H9 (cell line): ENCODE measurements at regions not wholly inside any gene's neighbourhood (a gene's known extent, or its start where the extent isn't known, plus 50 kb on each side); places are given as distances from the start of the nearest gene placed in this dataset.

Experiments used
- DNase-seq: peaks from one replicate; pipeline ENCODE4 v3.0.0-alpha.2; 2017
- H2AFZ ChIP-seq: one replicate; pipeline ENCODE4 v1.6.1; 2013; ENCODE audit warnings: mild to moderate bottlenecking, low read length, control low read depth, moderate library complexity
- H2AK5ac ChIP-seq: 2 replicates; pipeline ENCODE4 v1.6.1; 2013; ENCODE audit warnings: low read length, control low read depth, mixed read lengths; ENCODE audit not compliant: insufficient read length
- H2BK120ac ChIP-seq: one replicate; pipeline ENCODE4 v1.6.1; 2013; ENCODE audit warnings: low read depth, mild to moderate bottlenecking, low read length, control low read depth, inconsistent platforms; ENCODE audit not compliant: poor library complexity, severe bottlenecking
- H2BK12ac ChIP-seq: 2 replicates; pipeline ENCODE4 v1.6.1; 2013; ENCODE audit warnings: low read length, control low read depth, mixed read lengths, low read depth; ENCODE audit not compliant: insufficient read length
- H2BK15ac ChIP-seq: 2 replicates; pipeline ENCODE4 v1.6.1; 2013; ENCODE audit warnings: low read depth, low read length, control low read depth
- H2BK20ac ChIP-seq: one replicate; pipeline ENCODE4 v1.6.1; 2013; ENCODE audit warnings: low read depth, mild to moderate bottlenecking, low read length, control low read depth, inconsistent platforms; ENCODE audit not compliant: poor library complexity, severe bottlenecking
- H2BK5ac ChIP-seq: 2 replicates; pipeline ENCODE4 v1.6.1; 2013; ENCODE audit warnings: low read length, control low read depth, mixed read lengths; ENCODE audit not compliant: insufficient read length
- H3K14ac ChIP-seq: 2 replicates; pipeline ENCODE4 v1.6.1; 2013; ENCODE audit warnings: low read length, control low read depth; ENCODE audit not compliant: insufficient read depth
- H3K18ac ChIP-seq: 2 replicates; pipeline ENCODE4 v1.6.1; 2013; ENCODE audit warnings: low read depth, mild to moderate bottlenecking, mixed read lengths, low read length, control low read depth; ENCODE audit not compliant: insufficient read length
- H3K23ac ChIP-seq: 2 replicates; pipeline ENCODE4 v1.6.1; 2013; ENCODE audit warnings: low read length, control low read depth, mixed read lengths, low read depth; ENCODE audit not compliant: insufficient read length
- H3K23me2 ChIP-seq: 2 replicates; pipeline ENCODE4 v1.6.1; 2013; ENCODE audit warnings: low read depth, mild to moderate bottlenecking, mixed read lengths, low read length, control low read depth; ENCODE audit not compliant: insufficient read length, poor library complexity, severe bottlenecking
- H3K27ac ChIP-seq: 2 replicates; pipeline ENCODE4 v1.5.1; 2013; ENCODE audit warnings: low read length, control low read depth, mixed read lengths, low read depth; ENCODE audit not compliant: insufficient read length
- H3K27me3 ChIP-seq: 2 replicates; pipeline ENCODE4 v1.6.1; 2013; ENCODE audit warnings: low read length, control low read depth, inconsistent platforms; ENCODE audit not compliant: insufficient read depth
- H3K4ac ChIP-seq: 2 replicates; pipeline ENCODE4 v1.6.1; 2013; ENCODE audit warnings: low read depth, mild to moderate bottlenecking, control low read depth, inconsistent platforms, low read length, moderate library complexity
- H3K4me1 ChIP-seq: 2 replicates; pipeline ENCODE4 v1.6.1; 2013; ENCODE audit warnings: low read length, control low read depth, inconsistent platforms; ENCODE audit not compliant: insufficient read depth
- H3K4me2 ChIP-seq: 2 replicates; pipeline ENCODE4 v1.6.1; 2013; ENCODE audit warnings: low read length, control low read depth, mixed read lengths; ENCODE audit not compliant: insufficient read length, insufficient read depth
- H3K56ac ChIP-seq: 2 replicates; pipeline ENCODE4 v1.6.1; 2013; ENCODE audit warnings: low read depth, mild to moderate bottlenecking, mixed read lengths, low read length, control low read depth; ENCODE audit not compliant: insufficient read length
- H3K79me1 ChIP-seq: 2 replicates; pipeline ENCODE4 v1.6.1; 2013; ENCODE audit warnings: low read depth, mild to moderate bottlenecking, moderate library complexity, low read length, control low read depth, inconsistent platforms; ENCODE audit not compliant: insufficient read depth, poor library complexity, severe bottlenecking
- H3K79me2 ChIP-seq: 2 replicates; pipeline ENCODE4 v1.6.1; 2013; ENCODE audit warnings: low read length, control low read depth, inconsistent platforms; ENCODE audit not compliant: insufficient read depth
- H3K9ac ChIP-seq: 2 replicates; pipeline ENCODE4 v1.6.1; 2013; ENCODE audit warnings: low read length, control low read depth, mixed read lengths; ENCODE audit not compliant: insufficient read length; ENCODE audit errors: extremely low read depth
- H3K9me3 ChIP-seq: one replicate; pipeline ENCODE4 v1.6.1; 2013; ENCODE audit warnings: low read depth, low read length, inconsistent platforms; ENCODE audit not compliant: control insufficient read depth
- H3T11ph ChIP-seq: one replicate; pipeline ENCODE4 v1.6.1; 2013; ENCODE audit warnings: mild to moderate bottlenecking, low read length, control low read depth, inconsistent platforms
- H4K20me1 ChIP-seq: one replicate; pipeline ENCODE4 v1.6.1; 2013; ENCODE audit not compliant: control insufficient read depth, insufficient read length, insufficient read depth
- H4K5ac ChIP-seq: 2 replicates; pipeline ENCODE4 v1.6.1; 2013; ENCODE audit warnings: low read depth, mild to moderate bottlenecking, mixed read lengths, low read length, control low read depth; ENCODE audit not compliant: insufficient read length
- H4K8ac ChIP-seq: replicated peaks from 2 replicates; pipeline ENCODE4 v1.6.1; 2013; ENCODE audit warnings: low read length, control low read depth, mixed read lengths, low read depth; ENCODE audit not compliant: insufficient read length
- H4K91ac ChIP-seq: 2 replicates; pipeline ENCODE4 v1.6.1; 2013; ENCODE audit warnings: low read depth, mild to moderate bottlenecking, moderate library complexity, mixed read lengths, low read length, control low read depth; ENCODE audit not compliant: insufficient read length
- H3K27ac Mint-ChIP-seq, 3 experiments: 2 replicates in 2 of 3; 3 replicates in 1 of 3; pipeline ENCODE4 v1.8.0; 2020 to 2021; ENCODE audit warnings: mixed read lengths in 3 of 3, mild to moderate bottlenecking in 1 of 3, moderate library complexity in 1 of 3
- H3K27me3 Mint-ChIP-seq: 2 replicates; pipeline ENCODE4 v1.8.0; 2021; ENCODE audit warnings: low read depth, mild to moderate bottlenecking, moderate library complexity, mixed read lengths
- H3K36me3 Mint-ChIP-seq, 3 experiments: 2 replicates in 2 of 3; 3 replicates in 1 of 3; pipeline ENCODE4 v1.8.0; 2020 to 2021; ENCODE audit warnings: low read depth in 3 of 3, mixed read lengths in 3 of 3; ENCODE audit not compliant: insufficient read depth in 1 of 3
- H3K4me1 Mint-ChIP-seq, 2 experiments: 2 replicates each; pipeline ENCODE4 v1.8.0; 2020; ENCODE audit warnings: mixed read lengths in 2 of 2
- H3K4me3 Mint-ChIP-seq, 2 experiments: 2 replicates in 1 of 2; 3 replicates in 1 of 2; pipeline ENCODE4 v1.8.0; 2020 to 2021; ENCODE audit warnings: mild to moderate bottlenecking in 2 of 2, mixed read lengths in 2 of 2, moderate library complexity in 1 of 2
- H3K9me3 Mint-ChIP-seq, 2 experiments: 2 replicates in 1 of 2; 3 replicates in 1 of 2; pipeline ENCODE4 v1.8.0; 2020; ENCODE audit warnings: mild to moderate bottlenecking in 2 of 2, mixed read lengths in 2 of 2, moderate library complexity in 1 of 2
- WGBS: extraction: QIAGEN DNeasy Blood & Tissue Kit; methylation state at CpG from one replicate; pipeline ENCODE4 v1.1.7; 2013; ENCODE audit warnings: missing lambda C conversion rate, low lambda C conversion rate, mixed read lengths; ENCODE audit not compliant: insufficient read length; ENCODE audit errors: extremely low coverage; 5-methylcytosine and 5-hydroxymethylcytosine counted together
- TF ChIP-seq, protein P1 (sequence below): fragments of 200-600 bp; sonication (generic); conservative IDR thresholded peaks from 3 replicates; pipeline ENCODE4 v1.8.0; 2021; ENCODE audit warnings: antibody characterized with exemption, mild to moderate bottlenecking

GRCh38 chr9:61673664-61674381 is 484.0 kb downstream of the SPATA31A7 start:
- Mint-ChIP-seq H3K27ac (no peak overlapping the region), H3K4me1 (no peaks in the 10 kb centered on the region), H3K9me3 (peaks cover 81 to 90% of the 10 kb centered on the region in 2 experiments), H3K36me3 (peaks cover 17 to 29% (median 26%) of the 10 kb centered on the region in 3 experiments), H3K27me3 (peaks cover 2% of the 10 kb centered on the region; the same call in 1 of the 2 replicates), H3K4me3 (no peak overlapping the region)
- no peak for DNase-seq
- Histone ChIP-seq H4K91ac (no peak overlapping the region), H3K23ac (no peak overlapping the region), H2BK12ac (no peak overlapping the region), H3K23me2 (no peaks in the 10 kb centered on the region), H3K9ac (no peak overlapping the region), H4K8ac (no peak overlapping the region), H3K4ac (no peak overlapping the region), H3K18ac (no peak overlapping the region), H2AFZ (no peak overlapping the region), H3K9me3 (peaks cover 62% of the 10 kb centered on the region), H3K27me3 (no peaks in the 10 kb centered on the region), H3K56ac (no peak overlapping the region), H3K14ac (no peak overlapping the region), H3K79me2 (no peaks in the 10 kb centered on the region), H3T11ph (no peak overlapping the region), H2AK5ac (no peak overlapping the region), H2BK15ac (no peak overlapping the region), H4K5ac (no peak overlapping the region), H3K79me1 (no peaks in the 10 kb centered on the region), H3K4me2 (no peak overlapping the region), H3K4me1 (no peaks in the 10 kb centered on the region), H2BK20ac (no peak overlapping the region), H2BK120ac (no peak overlapping the region), H4K20me1 (no peaks in the 10 kb centered on the region), H2BK5ac (no peak overlapping the region), H3K27ac (no peak overlapping the region)
- TF ChIP-seq, protein P1, sequence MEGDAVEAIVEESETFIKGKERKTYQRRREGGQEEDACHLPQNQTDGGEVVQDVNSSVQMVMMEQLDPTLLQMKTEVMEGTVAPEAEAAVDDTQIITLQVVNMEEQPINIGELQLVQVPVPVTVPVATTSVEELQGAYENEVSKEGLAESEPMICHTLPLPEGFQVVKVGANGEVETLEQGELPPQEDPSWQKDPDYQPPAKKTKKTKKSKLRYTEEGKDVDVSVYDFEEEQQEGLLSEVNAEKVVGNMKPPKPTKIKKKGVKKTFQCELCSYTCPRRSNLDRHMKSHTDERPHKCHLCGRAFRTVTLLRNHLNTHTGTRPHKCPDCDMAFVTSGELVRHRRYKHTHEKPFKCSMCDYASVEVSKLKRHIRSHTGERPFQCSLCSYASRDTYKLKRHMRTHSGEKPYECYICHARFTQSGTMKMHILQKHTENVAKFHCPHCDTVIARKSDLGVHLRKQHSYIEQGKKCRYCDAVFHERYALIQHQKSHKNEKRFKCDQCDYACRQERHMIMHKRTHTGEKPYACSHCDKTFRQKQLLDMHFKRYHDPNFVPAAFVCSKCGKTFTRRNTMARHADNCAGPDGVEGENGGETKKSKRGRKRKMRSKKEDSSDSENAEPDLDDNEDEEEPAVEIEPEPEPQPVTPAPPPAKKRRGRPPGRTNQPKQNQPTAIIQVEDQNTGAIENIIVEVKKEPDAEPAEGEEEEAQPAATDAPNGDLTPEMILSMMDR: no peak
- no CpG with 5 or more reads among the region's 39 CpGs for WGBS
